ENCODE measurements at regions not wholly inside any gene's neighbourhood (a gene's known extent, or its start where the extent isn't known, plus 50 kb on each side); places are given as distances from the start of the nearest gene placed in this dataset.

DNA sequence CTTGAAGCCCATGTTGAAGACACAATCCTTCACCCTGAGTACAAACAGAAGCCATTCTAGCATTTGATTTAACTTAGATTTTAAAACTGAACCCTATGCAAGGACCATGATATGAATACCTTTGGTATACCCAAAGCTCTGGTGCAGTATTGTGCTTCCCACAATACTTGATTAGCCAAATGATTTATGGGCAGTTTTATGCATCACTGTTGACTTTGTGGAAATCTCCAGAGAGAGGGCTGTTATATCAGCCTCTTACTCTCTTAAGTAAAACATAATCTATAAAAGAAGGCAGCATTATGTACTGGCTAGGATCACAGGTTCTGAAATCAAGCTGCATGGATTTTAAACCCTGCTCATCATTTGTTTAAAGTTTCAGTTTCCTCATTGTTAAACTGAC lies 762.8 kb downstream of the EFNA5 start:
- TF ChIP-seq, protein P1, sequence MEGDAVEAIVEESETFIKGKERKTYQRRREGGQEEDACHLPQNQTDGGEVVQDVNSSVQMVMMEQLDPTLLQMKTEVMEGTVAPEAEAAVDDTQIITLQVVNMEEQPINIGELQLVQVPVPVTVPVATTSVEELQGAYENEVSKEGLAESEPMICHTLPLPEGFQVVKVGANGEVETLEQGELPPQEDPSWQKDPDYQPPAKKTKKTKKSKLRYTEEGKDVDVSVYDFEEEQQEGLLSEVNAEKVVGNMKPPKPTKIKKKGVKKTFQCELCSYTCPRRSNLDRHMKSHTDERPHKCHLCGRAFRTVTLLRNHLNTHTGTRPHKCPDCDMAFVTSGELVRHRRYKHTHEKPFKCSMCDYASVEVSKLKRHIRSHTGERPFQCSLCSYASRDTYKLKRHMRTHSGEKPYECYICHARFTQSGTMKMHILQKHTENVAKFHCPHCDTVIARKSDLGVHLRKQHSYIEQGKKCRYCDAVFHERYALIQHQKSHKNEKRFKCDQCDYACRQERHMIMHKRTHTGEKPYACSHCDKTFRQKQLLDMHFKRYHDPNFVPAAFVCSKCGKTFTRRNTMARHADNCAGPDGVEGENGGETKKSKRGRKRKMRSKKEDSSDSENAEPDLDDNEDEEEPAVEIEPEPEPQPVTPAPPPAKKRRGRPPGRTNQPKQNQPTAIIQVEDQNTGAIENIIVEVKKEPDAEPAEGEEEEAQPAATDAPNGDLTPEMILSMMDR (conservative IDR thresholded peaks at IDR 0.05 in 1 of 2, IDR thresholded peaks at IDR 0.05 in 1 of 2; ENCODE audit: extremely low read depth in 1 of 2, insufficient read depth in 1 of 2, low read depth in 1 of 2, low read length in 2 of 2) = no peak
- TF ChIP-seq EZH2 (IDR thresholded peaks at IDR 0.05; ENCODE audit: borderline replicate concordance, low read length) = no peak

Measured in mammary epithelial cell (primary cell).